WERI-Rb-1 (cell line): ENCODE measurements at regions not wholly inside any gene's neighbourhood (a gene's known extent, or its start where the extent isn't known, plus 50 kb on each side); places are given as distances from the start of the nearest gene placed in this dataset.

ENCODE experiments used
- DNase-seq: peaks from one replicate; pipeline ENCODE4 v3.0.0-alpha.2; 2020
- H3K27ac ChIP-seq: fragments of 250-450 bp; sonication (Bioruptor Pico); 2 replicates; pipeline ENCODE4 v1.5.1; 2020; ENCODE audit warnings: mild to moderate bottlenecking, moderate library complexity
- H3K27me3 ChIP-seq: fragments of 250-450 bp; sonication (Bioruptor Pico); 2 replicates; pipeline ENCODE4 v1.5.1; 2021; ENCODE audit warnings: mild to moderate bottlenecking, low read depth, moderate library complexity; ENCODE audit not compliant: insufficient read depth, severe bottlenecking
- H3K36me3 ChIP-seq: fragments of 250-450 bp; sonication (Bioruptor Pico); 2 replicates; pipeline ENCODE4 v1.5.1; 2020; ENCODE audit warnings: mild to moderate bottlenecking, moderate library complexity
- H3K4me3 ChIP-seq: 2 replicates; pipeline ENCODE4 v1.5.1; 2011; ENCODE audit warnings: low read depth, mild to moderate bottlenecking, control low read depth, low read length
- H3K9me3 ChIP-seq: fragments of 250-450 bp; sonication (Bioruptor Pico); 2 replicates; pipeline ENCODE4 v1.5.1; 2021; ENCODE audit warnings: mild to moderate bottlenecking, moderate library complexity; ENCODE audit not compliant: severe bottlenecking
- CTCF ChIP-seq: IDR thresholded peaks from 2 replicates; pipeline ENCODE4 v1.5.1; 2011; ENCODE audit warnings: low read depth, mild to moderate bottlenecking, control low read depth, inconsistent platforms, low read length

- TF ChIP-seq CTCF: no peak
- no peak for DNase-seq
- H3K36me3 ChIP-seq: no peaks in the 10 kb centered on the region
- no peak overlapping the region for H3K27ac ChIP-seq
- no peaks in the 10 kb centered on the region for H3K27me3 ChIP-seq
- no peak overlapping the region for H3K4me3 ChIP-seq
- no peaks in the 10 kb centered on the region for H3K9me3 ChIP-seq
These were observed 225.3 kb upstream of the THUMPD2 start for GRCh38 chr2:40004336-40004735.

GRCh38 chr2:40002339-40002738 is 223.3 kb upstream of the THUMPD2 start:
- Histone ChIP-seq H3K27me3 (no peaks in the 10 kb centered on the region), H3K4me3 (no peak overlapping the region), H3K36me3 (no peaks in the 10 kb centered on the region), H3K27ac (no peak overlapping the region), H3K9me3 (no peaks in the 10 kb centered on the region)
- no peak for DNase-seq
- TF ChIP-seq CTCF: no peak

- Histone ChIP-seq H3K4me3 (no peak overlapping the region), H3K27me3 (no peaks in the 10 kb centered on the region), H3K36me3 (no peaks in the 10 kb centered on the region), H3K9me3 (no peaks in the 10 kb centered on the region), H3K27ac (no peak overlapping the region)
- DNase-seq: no peak
- TF ChIP-seq CTCF: no peak
These were observed 220.8 kb upstream of the THUMPD2 start for GRCh38 chr2:39999864-40000263.

GRCh38 chr2:39998617-39999016 is 219.6 kb upstream of the THUMPD2 start:
- TF ChIP-seq CTCF: no peak

GRCh38 chr2:39996653-39997080 is 217.6 kb upstream of the THUMPD2 start:
- Histone ChIP-seq H3K9me3 (no peaks in the 10 kb centered on the region), H3K36me3 (no peaks in the 10 kb centered on the region), H3K27ac (no peak overlapping the region), H3K4me3 (no peak overlapping the region), H3K27me3 (no peaks in the 10 kb centered on the region)
- DNase-seq: no peak
- no peak for TF ChIP-seq CTCF

More at GRCh38 chr2:39998617-39999016, 219.6 kb upstream of the THUMPD2 start:
- H3K4me3 ChIP-seq: no peak overlapping the region
- no peaks in the 10 kb centered on the region for H3K9me3 ChIP-seq
- H3K27me3 ChIP-seq: no peaks in the 10 kb centered on the region
- H3K36me3 ChIP-seq: no peaks in the 10 kb centered on the region
- DNase-seq: no peak
- H3K27ac ChIP-seq: no peak overlapping the region

- Histone ChIP-seq H3K27ac (no peak overlapping the region), H3K9me3 (no peaks in the 10 kb centered on the region), H3K27me3 (no peaks in the 10 kb centered on the region), H3K36me3 (no peaks in the 10 kb centered on the region), H3K4me3 (no peak overlapping the region)
- DNase-seq: no peak
- no peak for TF ChIP-seq CTCF
These were observed 216.1 kb upstream of the THUMPD2 start for GRCh38 chr2:39995005-39995737.
